ENCODE measurements at regions not wholly inside any gene's neighbourhood (a gene's known extent, or its start where the extent isn't known, plus 50 kb on each side); places are given as distances from the start of the nearest gene placed in this dataset.

DNA sequence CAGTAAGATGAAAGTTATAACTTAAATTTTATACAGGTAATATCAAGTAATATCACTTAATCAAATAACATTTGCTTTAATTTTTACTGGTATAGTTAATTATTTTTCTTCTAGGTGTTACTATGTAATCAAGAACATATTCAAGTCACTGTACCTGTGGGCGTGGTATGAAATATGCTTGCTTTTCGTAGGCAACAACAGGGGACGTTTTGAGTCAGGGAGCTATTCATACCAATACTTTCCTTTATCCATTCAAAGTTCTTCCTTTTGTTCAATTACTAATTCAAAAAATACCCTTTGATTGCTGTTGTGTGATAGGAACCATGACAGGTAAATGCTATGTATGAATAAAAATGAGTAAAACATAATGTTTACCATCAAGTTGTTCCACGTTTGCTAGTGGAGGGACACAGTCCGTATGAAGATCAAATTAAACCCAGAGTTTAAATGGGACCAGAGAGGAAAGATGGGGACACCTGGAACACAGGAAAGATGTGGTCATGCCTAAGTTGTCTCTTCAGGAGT is 654.0 kb upstream of the KCNMB2 start:
- Histone ChIP-seq H3K4me1 (ENCODE audit: control insufficient read depth in 4 of 4, insufficient read depth in 4 of 4, low read length in 3 of 4) (no peaks in the 10 kb centered on the region), H3K36me3 (ENCODE audit: control insufficient read depth in 4 of 4, insufficient read depth in 3 of 4, low read depth in 1 of 4, low read length in 3 of 4) (no peaks in the 10 kb centered on the region), H3K9me3 (ENCODE audit: control insufficient read depth in 4 of 4, low read length in 3 of 4) (no peaks in the 10 kb centered on the region), H3K9ac (ENCODE audit: low read depth in 1 of 2, low read length in 2 of 2) (no peak overlapping the region), H3K27ac (ENCODE audit: low read depth in 1 of 2, low read length in 2 of 2) (no peak overlapping the region), H3K4me3 (ENCODE audit: low read depth in 1 of 3, low read length in 3 of 3) (no peak overlapping the region), H3K27me3 (ENCODE audit: control insufficient read depth in 4 of 4, insufficient read depth in 4 of 4, low read length in 3 of 4) (no peaks in the 10 kb centered on the region)
- TF ChIP-seq, protein P1, sequence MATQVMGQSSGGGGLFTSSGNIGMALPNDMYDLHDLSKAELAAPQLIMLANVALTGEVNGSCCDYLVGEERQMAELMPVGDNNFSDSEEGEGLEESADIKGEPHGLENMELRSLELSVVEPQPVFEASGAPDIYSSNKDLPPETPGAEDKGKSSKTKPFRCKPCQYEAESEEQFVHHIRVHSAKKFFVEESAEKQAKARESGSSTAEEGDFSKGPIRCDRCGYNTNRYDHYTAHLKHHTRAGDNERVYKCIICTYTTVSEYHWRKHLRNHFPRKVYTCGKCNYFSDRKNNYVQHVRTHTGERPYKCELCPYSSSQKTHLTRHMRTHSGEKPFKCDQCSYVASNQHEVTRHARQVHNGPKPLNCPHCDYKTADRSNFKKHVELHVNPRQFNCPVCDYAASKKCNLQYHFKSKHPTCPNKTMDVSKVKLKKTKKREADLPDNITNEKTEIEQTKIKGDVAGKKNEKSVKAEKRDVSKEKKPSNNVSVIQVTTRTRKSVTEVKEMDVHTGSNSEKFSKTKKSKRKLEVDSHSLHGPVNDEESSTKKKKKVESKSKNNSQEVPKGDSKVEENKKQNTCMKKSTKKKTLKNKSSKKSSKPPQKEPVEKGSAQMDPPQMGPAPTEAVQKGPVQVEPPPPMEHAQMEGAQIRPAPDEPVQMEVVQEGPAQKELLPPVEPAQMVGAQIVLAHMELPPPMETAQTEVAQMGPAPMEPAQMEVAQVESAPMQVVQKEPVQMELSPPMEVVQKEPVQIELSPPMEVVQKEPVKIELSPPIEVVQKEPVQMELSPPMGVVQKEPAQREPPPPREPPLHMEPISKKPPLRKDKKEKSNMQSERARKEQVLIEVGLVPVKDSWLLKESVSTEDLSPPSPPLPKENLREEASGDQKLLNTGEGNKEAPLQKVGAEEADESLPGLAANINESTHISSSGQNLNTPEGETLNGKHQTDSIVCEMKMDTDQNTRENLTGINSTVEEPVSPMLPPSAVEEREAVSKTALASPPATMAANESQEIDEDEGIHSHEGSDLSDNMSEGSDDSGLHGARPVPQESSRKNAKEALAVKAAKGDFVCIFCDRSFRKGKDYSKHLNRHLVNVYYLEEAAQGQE (IDR thresholded peaks at IDR 0.05): no peak
- TF ChIP-seq, protein P2, sequence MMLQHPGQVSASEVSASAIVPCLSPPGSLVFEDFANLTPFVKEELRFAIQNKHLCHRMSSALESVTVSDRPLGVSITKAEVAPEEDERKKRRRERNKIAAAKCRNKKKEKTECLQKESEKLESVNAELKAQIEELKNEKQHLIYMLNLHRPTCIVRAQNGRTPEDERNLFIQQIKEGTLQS (IDR thresholded peaks at IDR 0.05): no peak
- TF ChIP-seq TAF1 (conservative IDR thresholded peaks at IDR 0.05): no peak
- TF ChIP-seq YY1 (IDR thresholded peaks at IDR 0.05): no peak
- TF ChIP-seq, protein P3, sequence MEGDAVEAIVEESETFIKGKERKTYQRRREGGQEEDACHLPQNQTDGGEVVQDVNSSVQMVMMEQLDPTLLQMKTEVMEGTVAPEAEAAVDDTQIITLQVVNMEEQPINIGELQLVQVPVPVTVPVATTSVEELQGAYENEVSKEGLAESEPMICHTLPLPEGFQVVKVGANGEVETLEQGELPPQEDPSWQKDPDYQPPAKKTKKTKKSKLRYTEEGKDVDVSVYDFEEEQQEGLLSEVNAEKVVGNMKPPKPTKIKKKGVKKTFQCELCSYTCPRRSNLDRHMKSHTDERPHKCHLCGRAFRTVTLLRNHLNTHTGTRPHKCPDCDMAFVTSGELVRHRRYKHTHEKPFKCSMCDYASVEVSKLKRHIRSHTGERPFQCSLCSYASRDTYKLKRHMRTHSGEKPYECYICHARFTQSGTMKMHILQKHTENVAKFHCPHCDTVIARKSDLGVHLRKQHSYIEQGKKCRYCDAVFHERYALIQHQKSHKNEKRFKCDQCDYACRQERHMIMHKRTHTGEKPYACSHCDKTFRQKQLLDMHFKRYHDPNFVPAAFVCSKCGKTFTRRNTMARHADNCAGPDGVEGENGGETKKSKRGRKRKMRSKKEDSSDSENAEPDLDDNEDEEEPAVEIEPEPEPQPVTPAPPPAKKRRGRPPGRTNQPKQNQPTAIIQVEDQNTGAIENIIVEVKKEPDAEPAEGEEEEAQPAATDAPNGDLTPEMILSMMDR (IDR thresholded peaks at IDR 0.05; ENCODE audit: low read depth, low read length, missing input control): no peak
- no peak for TF ChIP-seq SP1 (IDR thresholded peaks at IDR 0.05)
- no peak for TF ChIP-seq GABPA (IDR thresholded peaks at IDR 0.05 in 1 of 2, conservative IDR thresholded peaks at IDR 0.05 in 1 of 2)
- TF ChIP-seq HNF4A (conservative IDR thresholded peaks at IDR 0.05): no peak
- TF ChIP-seq HNF4G (IDR thresholded peaks at IDR 0.05): no peak
- no peak for TF ChIP-seq NR2F2 (IDR thresholded peaks at IDR 0.05)
- TF ChIP-seq RXRA (IDR thresholded peaks at IDR 0.05): no peak
- TF ChIP-seq EGR1 (IDR thresholded peaks at IDR 0.05; ENCODE audit: low read depth in 2 of 2): no peak
- TF ChIP-seq, protein P4, sequence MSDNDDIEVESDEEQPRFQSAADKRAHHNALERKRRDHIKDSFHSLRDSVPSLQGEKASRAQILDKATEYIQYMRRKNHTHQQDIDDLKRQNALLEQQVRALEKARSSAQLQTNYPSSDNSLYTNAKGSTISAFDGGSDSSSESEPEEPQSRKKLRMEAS (IDR thresholded peaks at IDR 0.05): no peak
- TF ChIP-seq FOXA2 (IDR thresholded peaks at IDR 0.05): no peak
- TF ChIP-seq, protein P5, sequence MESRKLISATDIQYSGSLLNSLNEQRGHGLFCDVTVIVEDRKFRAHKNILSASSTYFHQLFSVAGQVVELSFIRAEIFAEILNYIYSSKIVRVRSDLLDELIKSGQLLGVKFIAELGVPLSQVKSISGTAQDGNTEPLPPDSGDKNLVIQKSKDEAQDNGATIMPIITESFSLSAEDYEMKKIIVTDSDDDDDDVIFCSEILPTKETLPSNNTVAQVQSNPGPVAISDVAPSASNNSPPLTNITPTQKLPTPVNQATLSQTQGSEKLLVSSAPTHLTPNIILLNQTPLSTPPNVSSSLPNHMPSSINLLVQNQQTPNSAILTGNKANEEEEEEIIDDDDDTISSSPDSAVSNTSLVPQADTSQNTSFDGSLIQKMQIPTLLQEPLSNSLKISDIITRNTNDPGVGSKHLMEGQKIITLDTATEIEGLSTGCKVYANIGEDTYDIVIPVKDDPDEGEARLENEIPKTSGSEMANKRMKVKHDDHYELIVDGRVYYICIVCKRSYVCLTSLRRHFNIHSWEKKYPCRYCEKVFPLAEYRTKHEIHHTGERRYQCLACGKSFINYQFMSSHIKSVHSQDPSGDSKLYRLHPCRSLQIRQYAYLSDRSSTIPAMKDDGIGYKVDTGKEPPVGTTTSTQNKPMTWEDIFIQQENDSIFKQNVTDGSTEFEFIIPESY (IDR thresholded peaks at IDR 0.05): no peak
- TF ChIP-seq JUND (IDR thresholded peaks at IDR 0.05): no peak
- TF ChIP-seq FOXA1 (IDR thresholded peaks at IDR 0.05): no peak
- TF ChIP-seq RAD21 (IDR thresholded peaks at IDR 0.05): no peak
- 95% methylated on average over 5 of the region's 5 CpGs for WGBS
- no peak for DNase-seq (ENCODE audit: low spot score)
